DND-41 (cell line): ENCODE measurements at regions not wholly inside any gene's neighbourhood (a gene's known extent, or its start where the extent isn't known, plus 50 kb on each side); places are given as distances from the start of the nearest gene placed in this dataset.
"Not testable (repeated sequence)": the region's sequence is repeated elsewhere in the genome, so short reads cannot be mapped to it uniquely, and the experiment has no call there.

ENCODE experiments used
- ATAC-seq: fragments of 200-7000 bp; cut with Tn5 transposase; 3 replicates; pipeline ENCODE4 v1.9.1; 2021; ENCODE audit warnings: low read depth; ENCODE audit not compliant: insufficient read depth
- DNase-seq: peaks from one replicate; pipeline ENCODE4 v3.0.0-alpha.2; 2020
- H2AFZ ChIP-seq: 2 replicates; pipeline ENCODE4 v1.6.0; 2012; ENCODE audit warnings: low read depth, low read length
- H3K27ac ChIP-seq: 2 replicates; pipeline ENCODE4 v1.5.1; 2012; ENCODE audit warnings: low read length, inconsistent platforms
- H3K27me3 ChIP-seq: fragments of 200-600 bp; sonication (generic); 2 replicates; pipeline ENCODE4 v1.6.0; 2012; ENCODE audit warnings: low read length, mild to moderate bottlenecking, inconsistent platforms; ENCODE audit not compliant: insufficient read depth, poor library complexity
- H3K36me3 ChIP-seq: 2 replicates; pipeline ENCODE4 v1.5.1; 2012; ENCODE audit warnings: low read length, inconsistent platforms; ENCODE audit not compliant: insufficient read depth
- H3K4me1 ChIP-seq: 2 replicates; pipeline ENCODE4 v1.5.1; 2012; ENCODE audit warnings: mild to moderate bottlenecking, low read length; ENCODE audit not compliant: insufficient read depth
- H3K4me2 ChIP-seq: 2 replicates; pipeline ENCODE4 v1.6.0; 2012; ENCODE audit warnings: mild to moderate bottlenecking, moderate library complexity, low read length, inconsistent platforms; ENCODE audit not compliant: insufficient read depth
- H3K4me3 ChIP-seq, 2 experiments: fragments of 200-600 bp in 1 of 2; shearing (Covaris generic) in 1 of 2; 2 replicates each; pipeline ENCODE4 v1.5.1; 2012 to 2016; ENCODE audit warnings: inconsistent platforms in 2 of 2, low read length in 2 of 2, mild to moderate bottlenecking in 2 of 2, low read depth in 1 of 2, moderate library complexity in 1 of 2
- H3K79me2 ChIP-seq: 2 replicates; pipeline ENCODE4 v1.6.0; 2012; ENCODE audit warnings: low read length, inconsistent platforms; ENCODE audit not compliant: insufficient read depth
- H3K9ac ChIP-seq: 2 replicates; pipeline ENCODE4 v1.6.0; 2012; ENCODE audit warnings: low read depth, mild to moderate bottlenecking, inconsistent platforms, low read length, moderate library complexity
- H3K9me3 ChIP-seq: 2 replicates; pipeline ENCODE4 v1.5.1; 2012; ENCODE audit warnings: low read length, moderate library complexity, mild to moderate bottlenecking, inconsistent platforms; ENCODE audit not compliant: insufficient read depth, severe bottlenecking
- H4K20me1 ChIP-seq: 2 replicates; pipeline ENCODE4 v1.6.0; 2012; ENCODE audit warnings: low read length; ENCODE audit not compliant: insufficient read depth
- CTCF ChIP-seq: IDR thresholded peaks from 2 replicates; pipeline ENCODE4 v1.5.1; 2012; ENCODE audit warnings: borderline replicate concordance, low read length, moderate library complexity, mild to moderate bottlenecking; ENCODE audit not compliant: poor library complexity, severe bottlenecking; ENCODE audit errors: extremely low read depth
- EZH2 ChIP-seq: IDR thresholded peaks from 3 replicates; pipeline ENCODE4 v1.6.1; 2012; ENCODE audit warnings: borderline replicate concordance, low read depth, mild to moderate bottlenecking, moderate library complexity, low read length, inconsistent platforms; ENCODE audit not compliant: severe bottlenecking

GRCh38 chr13:18824678-18825077 lies 356.9 kb downstream of the TUBA3C start:
- not testable (repeated sequence) for H3K27me3 ChIP-seq, H4K20me1 ChIP-seq, H3K27ac ChIP-seq, H3K4me2 ChIP-seq, DNase-seq, H3K9me3 ChIP-seq, ATAC-seq, H3K9ac ChIP-seq, H3K4me3 ChIP-seq, H3K79me2 ChIP-seq, H3K4me1 ChIP-seq, H2AFZ ChIP-seq, H3K36me3 ChIP-seq

GRCh38 chr13:18822655-18823639 lies 358.7 kb downstream of the TUBA3C start:
- H3K9me3 ChIP-seq, H3K79me2 ChIP-seq, H3K4me3 ChIP-seq, H3K27ac ChIP-seq, H4K20me1 ChIP-seq, H3K4me2 ChIP-seq, H3K4me1 ChIP-seq, H3K27me3 ChIP-seq, H3K9ac ChIP-seq, ATAC-seq, H3K36me3 ChIP-seq, DNase-seq, H2AFZ ChIP-seq: not testable (repeated sequence)

GRCh38 chr13:18773988-18774387 lies 407.6 kb downstream of the TUBA3C start:
- not testable (repeated sequence) for ATAC-seq, H3K4me2 ChIP-seq, H3K9me3 ChIP-seq, H3K9ac ChIP-seq, H3K27ac ChIP-seq, H3K4me1 ChIP-seq, DNase-seq, H3K36me3 ChIP-seq, H3K79me2 ChIP-seq, H4K20me1 ChIP-seq, H2AFZ ChIP-seq, H3K4me3 ChIP-seq, H3K27me3 ChIP-seq

GRCh38 chr13:18741696-18742095 lies 439.9 kb downstream of the TUBA3C start:
- not testable (repeated sequence) for H3K4me2 ChIP-seq, H3K9ac ChIP-seq, H3K27me3 ChIP-seq, H3K36me3 ChIP-seq, ATAC-seq, H3K79me2 ChIP-seq, H3K9me3 ChIP-seq, H3K27ac ChIP-seq, H3K4me3 ChIP-seq, H3K4me1 ChIP-seq, H2AFZ ChIP-seq, H4K20me1 ChIP-seq
- DNase-seq = peak; percentile 20

GRCh38 chr13:18739310-18739709 lies 442.3 kb downstream of the TUBA3C start:
- TF ChIP-seq CTCF (no peak), EZH2 (no peak)
- ATAC-seq = no peak

GRCh38 chr13:18738086-18738485 lies 443.5 kb downstream of the TUBA3C start:
- not testable (repeated sequence) for H3K27ac ChIP-seq, H3K4me1 ChIP-seq, H2AFZ ChIP-seq, H3K27me3 ChIP-seq, ATAC-seq, H4K20me1 ChIP-seq, H3K9ac ChIP-seq, H3K9me3 ChIP-seq, H3K4me3 ChIP-seq, H3K79me2 ChIP-seq, H3K4me2 ChIP-seq, DNase-seq, H3K36me3 ChIP-seq

More at GRCh38 chr13:18739310-18739709, 442.3 kb downstream of the TUBA3C start:
- H3K27ac ChIP-seq = no peak overlapping the region
- H4K20me1 ChIP-seq = no peaks in the 10 kb centered on the region
- H3K27me3 ChIP-seq = no peaks in the 10 kb centered on the region
- H3K4me3 ChIP-seq = no peak overlapping the region
- H3K9me3 ChIP-seq = no peaks in the 10 kb centered on the region
- H3K9ac ChIP-seq = no peak overlapping the region
- DNase-seq = no peak
- H3K36me3 ChIP-seq = no peaks in the 10 kb centered on the region
- H3K4me1 ChIP-seq = no peaks in the 10 kb centered on the region
- no peaks in the 10 kb centered on the region for H3K79me2 ChIP-seq
- H2AFZ ChIP-seq = no peak overlapping the region
- H3K4me2 ChIP-seq = no peak overlapping the region

GRCh38 chr13:18727138-18727537 lies 454.5 kb downstream of the TUBA3C start:
- not testable (repeated sequence) for H3K4me1 ChIP-seq, H3K79me2 ChIP-seq, ATAC-seq, H3K9me3 ChIP-seq, DNase-seq, H3K9ac ChIP-seq, H3K4me3 ChIP-seq, H3K36me3 ChIP-seq, H3K27me3 ChIP-seq, H3K27ac ChIP-seq, H3K4me2 ChIP-seq, H4K20me1 ChIP-seq, H2AFZ ChIP-seq
